ENCODE measurements at regions not wholly inside any gene's neighbourhood (a gene's known extent, or its start where the extent isn't known, plus 50 kb on each side); places are given as distances from the start of the nearest gene placed in this dataset.

GRCh38 chr11:113634940-113635575, 71.0 kb downstream of the TMPRSS5 start:
- DNase-seq (ENCODE audit: low spot score) = no peak

GRCh38 chr11:113632981-113633380, 73.1 kb downstream of the TMPRSS5 start:
- no peak for DNase-seq (ENCODE audit: low spot score)

- no peak for DNase-seq (ENCODE audit: low spot score)
Measured at GRCh38 chr11:113629562-113629961, 76.5 kb downstream of the TMPRSS5 start.

- DNase-seq (ENCODE audit: low spot score) = no peak
Measured at GRCh38 chr11:113628912-113629311, 77.2 kb downstream of the TMPRSS5 start.

- no peak for DNase-seq (ENCODE audit: low spot score)
Measured at GRCh38 chr11:113627946-113628345, 78.2 kb downstream of the TMPRSS5 start.

- no peak for DNase-seq (ENCODE audit: low spot score)
Measured at GRCh38 chr11:113627297-113627696, 78.8 kb downstream of the TMPRSS5 start.

- no peak for DNase-seq (ENCODE audit: low spot score)
Measured at GRCh38 chr11:113626736-113627135, 79.4 kb downstream of the TMPRSS5 start.

- DNase-seq (ENCODE audit: low spot score) = no peak
Measured at GRCh38 chr11:113623114-113623513, 83.0 kb downstream of the TMPRSS5 start.

GRCh38 chr11:113618360-113618759, 87.7 kb downstream of the TMPRSS5 start:
- no peak for DNase-seq (ENCODE audit: low spot score)

GRCh38 chr11:113615773-113616172, 90.3 kb downstream of the TMPRSS5 start:
- DNase-seq (ENCODE audit: low spot score) = no peak

GRCh38 chr11:113615098-113615497, 91.0 kb downstream of the TMPRSS5 start:
- DNase-seq (ENCODE audit: low spot score) = no peak

GRCh38 chr11:113614097-113614496, 92.0 kb downstream of the TMPRSS5 start:
- no peak for DNase-seq (ENCODE audit: low spot score)

GRCh38 chr11:113613619-113614018, 92.5 kb downstream of the TMPRSS5 start:
- no peak for DNase-seq (ENCODE audit: low spot score)

GRCh38 chr11:113604186-113604585, 101.9 kb downstream of the TMPRSS5 start:
- DNase-seq (ENCODE audit: low spot score) = no peak

- DNase-seq (ENCODE audit: low spot score) = no peak
Measured at GRCh38 chr11:113603277-113604059, 102.6 kb downstream of the TMPRSS5 start.

GRCh38 chr11:113602483-113602882, 103.6 kb downstream of the TMPRSS5 start:
- no peak for DNase-seq (ENCODE audit: low spot score)

GRCh38 chr11:113596658-113597057, 109.5 kb downstream of the TMPRSS5 start:
- DNase-seq (ENCODE audit: low spot score) = no peak

- DNase-seq (ENCODE audit: low spot score) = no peak
Measured at GRCh38 chr11:113595810-113596594, 110.1 kb downstream of the TMPRSS5 start.

GRCh38 chr11:113593698-113594308, 112.3 kb downstream of the TMPRSS5 start:
- DNase-seq (ENCODE audit: low spot score) = no peak

- no peak for DNase-seq (ENCODE audit: low spot score)
Measured at GRCh38 chr11:113591117-113591516, 115.0 kb downstream of the TMPRSS5 start.

GRCh38 chr11:113587308-113587739, 112.1 kb upstream of the DRD2 start:
- no peak for DNase-seq (ENCODE audit: low spot score)

GRCh38 chr11:113584371-113584770, 109.2 kb upstream of the DRD2 start:
- DNase-seq (ENCODE audit: low spot score) = no peak

All from CD4-positive, alpha-beta T cell treated with Interleukin-2 at 100 ng/mL for 4 hours (primary cell).